ENCODE measurements at regions not wholly inside any gene's neighbourhood (a gene's known extent, or its start where the extent isn't known, plus 50 kb on each side); places are given as distances from the start of the nearest gene placed in this dataset.

GRCh38 chr10:61176424-61176823 lies 232.4 kb upstream of the RHOBTB1 start:
- no peak for DNase-seq (ENCODE audit: low read depth)
- TF ChIP-seq, protein P1, sequence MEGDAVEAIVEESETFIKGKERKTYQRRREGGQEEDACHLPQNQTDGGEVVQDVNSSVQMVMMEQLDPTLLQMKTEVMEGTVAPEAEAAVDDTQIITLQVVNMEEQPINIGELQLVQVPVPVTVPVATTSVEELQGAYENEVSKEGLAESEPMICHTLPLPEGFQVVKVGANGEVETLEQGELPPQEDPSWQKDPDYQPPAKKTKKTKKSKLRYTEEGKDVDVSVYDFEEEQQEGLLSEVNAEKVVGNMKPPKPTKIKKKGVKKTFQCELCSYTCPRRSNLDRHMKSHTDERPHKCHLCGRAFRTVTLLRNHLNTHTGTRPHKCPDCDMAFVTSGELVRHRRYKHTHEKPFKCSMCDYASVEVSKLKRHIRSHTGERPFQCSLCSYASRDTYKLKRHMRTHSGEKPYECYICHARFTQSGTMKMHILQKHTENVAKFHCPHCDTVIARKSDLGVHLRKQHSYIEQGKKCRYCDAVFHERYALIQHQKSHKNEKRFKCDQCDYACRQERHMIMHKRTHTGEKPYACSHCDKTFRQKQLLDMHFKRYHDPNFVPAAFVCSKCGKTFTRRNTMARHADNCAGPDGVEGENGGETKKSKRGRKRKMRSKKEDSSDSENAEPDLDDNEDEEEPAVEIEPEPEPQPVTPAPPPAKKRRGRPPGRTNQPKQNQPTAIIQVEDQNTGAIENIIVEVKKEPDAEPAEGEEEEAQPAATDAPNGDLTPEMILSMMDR (IDR thresholded peaks at IDR 0.05; ENCODE audit: low read length, missing control alignments): no peak
- H3K4me3 ChIP-seq (replicated peaks; ENCODE audit: low read depth, low read length): no peak overlapping the region

- DNase-seq (ENCODE audit: low read depth): no peak
- TF ChIP-seq, protein P1 (IDR thresholded peaks at IDR 0.05; ENCODE audit: low read length, missing control alignments): no peak
- H3K4me3 ChIP-seq (replicated peaks; ENCODE audit: low read depth, low read length): no peak overlapping the region
Measured at GRCh38 chr10:61175316-61175715, 231.3 kb upstream of the RHOBTB1 start.

DNA sequence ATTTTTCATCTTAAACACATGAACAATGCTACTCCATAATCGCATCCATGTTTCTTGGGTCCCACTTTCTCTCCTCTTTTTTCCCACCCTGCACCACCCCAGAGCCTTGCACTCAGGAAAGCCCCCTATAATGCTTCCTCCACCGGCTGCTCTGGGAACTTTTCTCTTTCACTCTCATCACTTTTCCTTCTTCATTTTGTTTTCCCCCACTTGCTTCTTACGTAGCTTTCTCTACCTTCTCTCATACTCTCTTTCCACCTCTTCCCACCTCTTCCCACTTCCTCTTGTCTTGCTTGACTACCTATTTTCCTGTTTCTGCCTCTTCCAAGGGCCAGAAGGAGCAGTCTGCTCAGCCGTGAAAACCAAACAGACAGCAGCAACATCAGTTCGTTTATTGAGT lies 229.5 kb upstream of the RHOBTB1 start:
- H3K4me3 ChIP-seq (replicated peaks; ENCODE audit: low read depth, low read length): no peak overlapping the region
- DNase-seq (ENCODE audit: low read depth): no peak
- TF ChIP-seq, protein P1 (IDR thresholded peaks at IDR 0.05; ENCODE audit: low read length, missing control alignments): no peak

DNA sequence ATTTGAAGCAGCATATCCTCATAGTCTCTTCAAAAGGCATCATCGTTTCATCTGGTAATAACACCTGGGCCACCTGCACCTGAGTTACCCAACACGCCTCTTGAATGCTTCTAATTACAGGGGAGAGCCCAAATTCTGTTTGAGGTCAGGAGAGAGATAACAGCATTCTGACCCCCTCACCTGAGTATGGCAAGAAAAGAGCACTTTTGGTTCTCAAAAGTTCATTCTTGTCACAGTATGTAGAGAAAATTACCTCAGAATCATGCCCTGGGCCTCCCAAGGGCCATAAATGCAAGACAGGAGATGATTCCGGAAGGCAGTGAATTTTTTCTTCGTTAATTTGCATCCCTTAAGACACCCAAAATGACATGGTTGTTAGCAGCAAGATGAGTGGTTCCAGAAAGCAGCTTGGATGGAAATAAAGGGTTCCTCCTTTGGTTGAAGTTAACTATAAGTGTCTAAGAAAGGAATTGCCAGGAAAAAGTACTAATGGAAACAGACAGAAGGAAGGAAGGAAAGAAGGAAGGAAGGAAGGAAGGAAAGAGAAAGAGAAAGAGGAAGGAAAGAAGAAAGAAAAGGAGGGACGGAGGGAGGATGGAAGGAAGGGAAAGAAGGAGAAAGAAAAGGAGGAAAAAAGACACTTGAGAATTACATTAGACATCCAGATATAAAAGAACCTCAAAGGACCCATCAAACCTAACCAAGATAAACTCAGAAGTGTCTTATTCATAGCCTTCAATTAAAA lies 228.4 kb upstream of the RHOBTB1 start:
- no peak overlapping the region for H3K4me3 ChIP-seq (replicated peaks; ENCODE audit: low read depth, low read length)
- DNase-seq (ENCODE audit: low read depth): no peak
- TF ChIP-seq, protein P1 (IDR thresholded peaks at IDR 0.05; ENCODE audit: low read length, missing control alignments): no peak

DNA sequence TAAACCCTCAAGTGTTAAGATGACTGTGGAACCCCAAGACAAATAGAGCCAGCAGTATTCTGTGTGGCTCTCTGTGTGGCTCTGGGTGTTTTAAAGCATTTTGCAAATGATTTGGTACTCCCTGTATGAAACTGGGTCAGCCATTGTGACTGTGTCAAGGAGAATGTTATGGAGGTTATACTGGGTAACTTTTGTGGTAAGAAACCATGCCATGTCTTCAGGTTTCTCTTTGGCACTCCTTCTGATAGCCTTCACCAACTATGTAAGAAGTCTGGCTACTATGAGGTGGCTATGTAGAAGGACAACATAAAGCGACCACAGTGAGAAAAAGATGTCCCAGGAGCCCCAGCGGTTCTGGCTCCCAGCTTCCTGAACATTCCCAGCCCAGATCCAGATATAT lies 226.6 kb upstream of the RHOBTB1 start:
- no peak for DNase-seq (ENCODE audit: low read depth)
- no peak overlapping the region for H3K4me3 ChIP-seq (replicated peaks; ENCODE audit: low read depth, low read length)
- TF ChIP-seq, protein P1 (IDR thresholded peaks at IDR 0.05; ENCODE audit: low read length, missing control alignments): no peak

DNA sequence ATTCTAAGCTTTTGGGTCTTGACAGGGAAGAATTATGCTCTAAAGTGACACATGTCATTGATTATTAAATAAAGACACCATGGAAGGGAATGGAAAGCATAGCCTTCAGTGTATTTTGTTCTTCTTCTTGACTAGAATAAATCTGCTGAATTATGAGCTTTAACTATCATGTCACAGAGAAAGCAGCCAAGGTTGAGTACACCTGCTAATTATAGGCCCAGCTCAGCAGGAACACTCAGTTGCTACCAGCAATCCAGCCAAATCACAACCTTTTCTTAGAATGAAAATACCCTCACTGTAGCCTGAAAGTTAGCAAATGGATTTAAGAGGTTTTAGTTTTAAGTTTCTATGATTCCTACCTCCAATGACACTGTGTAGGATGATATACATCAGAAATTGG lies 225.3 kb upstream of the RHOBTB1 start:
- no peak overlapping the region for H3K4me3 ChIP-seq (replicated peaks; ENCODE audit: low read depth, low read length)
- DNase-seq (ENCODE audit: low read depth): no peak
- TF ChIP-seq, protein P1 (IDR thresholded peaks at IDR 0.05; ENCODE audit: low read length, missing control alignments): no peak

GRCh38 chr10:61166489-61166888 lies 222.5 kb upstream of the RHOBTB1 start:
- no peak for DNase-seq (ENCODE audit: low read depth)
- TF ChIP-seq, protein P1 (IDR thresholded peaks at IDR 0.05; ENCODE audit: low read length, missing control alignments): no peak
- no peak overlapping the region for H3K4me3 ChIP-seq (replicated peaks; ENCODE audit: low read depth, low read length)

Data from fibroblast of pulmonary artery (primary cell).